GM19397 (cell line): ENCODE measurements at regions not wholly inside any gene's neighbourhood (a gene's known extent, or its start where the extent isn't known, plus 50 kb on each side); places are given as distances from the start of the nearest gene placed in this dataset.
"Not testable (repeated sequence)": the region's sequence is repeated elsewhere in the genome, so short reads cannot be mapped to it uniquely, and the experiment has no call there.

Source experiments
- ATAC-seq: cut with Tn5 transposase; IDR thresholded peaks from one replicate; pipeline ENCODE4 v1.9.1; 2021; ENCODE audit warnings: mild to moderate bottlenecking, moderate library complexity; ENCODE audit not compliant: unreplicated experiment

- no peak for ATAC-seq
These were observed 1668.0 kb upstream of the NUDT12 start for GRCh38 chr5:105230516-105231157.

GRCh38 chr5:105218018-105218417 lies 1655.4 kb upstream of the NUDT12 start:
- ATAC-seq, result no peak

GRCh38 chr5:105213078-105213477 lies 1650.5 kb upstream of the NUDT12 start:
- no peak for ATAC-seq

GRCh38 chr5:105207066-105207465 lies 1644.5 kb upstream of the NUDT12 start:
- no peak for ATAC-seq

GRCh38 chr5:105197531-105197930 lies 1634.9 kb upstream of the NUDT12 start:
- ATAC-seq, result no peak

- ATAC-seq, result no peak
These were observed 1633.2 kb upstream of the NUDT12 start for GRCh38 chr5:105195765-105196164.

GRCh38 chr5:105172918-105173317 lies 1610.3 kb upstream of the NUDT12 start:
- no peak for ATAC-seq

GRCh38 chr5:105168806-105169205 lies 1606.2 kb upstream of the NUDT12 start:
- ATAC-seq, result no peak

GRCh38 chr5:105167092-105167491 lies 1604.5 kb upstream of the NUDT12 start:
- no peak for ATAC-seq

GRCh38 chr5:105163547-105163946 lies 1601.0 kb upstream of the NUDT12 start:
- no peak for ATAC-seq

GRCh38 chr5:105162557-105162956 lies 1600.0 kb upstream of the NUDT12 start:
- ATAC-seq, result not testable (repeated sequence)

GRCh38 chr5:105158526-105158925 lies 1595.9 kb upstream of the NUDT12 start:
- ATAC-seq, result no peak

- ATAC-seq, result no peak
These were observed 1587.7 kb upstream of the NUDT12 start for GRCh38 chr5:105150323-105150722.

GRCh38 chr5:105146867-105147266 lies 1584.3 kb upstream of the NUDT12 start:
- no peak for ATAC-seq

- ATAC-seq, result no peak
These were observed 1582.6 kb upstream of the NUDT12 start for GRCh38 chr5:105145152-105145551.

GRCh38 chr5:105134328-105134727 lies 1571.7 kb upstream of the NUDT12 start:
- no peak for ATAC-seq

- ATAC-seq, result no peak
These were observed 1570.5 kb upstream of the NUDT12 start for GRCh38 chr5:105133087-105133486.

GRCh38 chr5:105132581-105132980 lies 1570.0 kb upstream of the NUDT12 start:
- ATAC-seq, result no peak

GRCh38 chr5:105131045-105131444 lies 1568.5 kb upstream of the NUDT12 start:
- ATAC-seq, result no peak

GRCh38 chr5:105101577-105101976 lies 1539.0 kb upstream of the NUDT12 start:
- ATAC-seq, result no peak

- ATAC-seq, result no peak
These were observed 1526.4 kb upstream of the NUDT12 start for GRCh38 chr5:105088961-105089360.

GRCh38 chr5:105088102-105088501 lies 1525.5 kb upstream of the NUDT12 start:
- ATAC-seq, result no peak

GRCh38 chr5:105057893-105058292 lies 1495.3 kb upstream of the NUDT12 start:
- no peak for ATAC-seq
